Prostate gland (tissue), 2 donors: ENCODE measurements at regions not wholly inside any gene's neighbourhood (a gene's known extent, or its start where the extent isn't known, plus 50 kb on each side); places are given as distances from the start of the nearest gene placed in this dataset.

ENCODE experiments used
- DNase-seq: peaks from one replicate; pipeline ENCODE4 v3.0.0-alpha.2; 2019; ENCODE audit warnings: low spot score
- H3K27ac ChIP-seq, 2 donors: fragments of 200-600 bp; sonication (generic); 2 replicates each; pipeline ENCODE4 v1.5.1; 2017 to 2019
- H3K27me3 ChIP-seq: fragments of 200-600 bp; sonication (generic); replicated peaks from 2 replicates; pipeline ENCODE4 v1.5.1; 2019; ENCODE audit not compliant: insufficient read depth
- H3K36me3 ChIP-seq, 2 donors: fragments of 200-600 bp; sonication (generic); 1 replicate in 1 of 2; 2 replicates in 1 of 2; pipeline versions ENCODE4 v1.5.1 to v1.8.1; 2017 to 2019
- H3K4me1 ChIP-seq: fragments of 200-600 bp; sonication (generic); replicated peaks from 2 replicates; pipeline ENCODE4 v1.5.1; 2019
- H3K4me3 ChIP-seq, 2 donors: fragments of 200-600 bp; sonication (generic); 2 replicates each; pipeline ENCODE4 v1.5.1; 2017 to 2019
- H3K9me3 ChIP-seq: fragments of 200-600 bp; sonication (generic); 2 replicates; pipeline ENCODE4 v1.5.1; 2017
- POLR2A ChIP-seq: fragments of 450-650 bp; IDR thresholded peaks from one replicate; pipeline ENCODE4 v1.6.1; 2016; ENCODE audit warnings: antibody characterized with exemption, mild to moderate bottlenecking
- POLR2AphosphoS5 ChIP-seq: sonication (generic); formaldehyde crosslinking; IDR thresholded peaks from one replicate; pipeline ENCODE4 v1.6.1; 2017; ENCODE audit warnings: antibody characterized with exemption
- WGBS: methylation state at CpG from one replicate; pipeline ENCODE4 v1.1.5; 2018; 5-methylcytosine and 5-hydroxymethylcytosine counted together
- intact Hi-C: fragments of 100-400 bp; cut with DNase I; formaldehyde crosslinking; loops from one replicate; pipeline ENCODE4 v1.14.2; 2022
- TF ChIP-seq, protein P1 (sequence below), 4 experiments: fragments of 200-600 bp in 2 of 4; fragments of 450-650 bp in 2 of 4; sonication (generic) in 2 of 4; IDR thresholded peaks; 1 replicate in 3 of 4; 2 replicates in 1 of 4; pipeline ENCODE4 v1.5.1; 2016 to 2019; ENCODE audit warnings: antibody characterized with exemption in 4 of 4, mild to moderate bottlenecking in 2 of 4, moderate library complexity in 2 of 4

DNA sequence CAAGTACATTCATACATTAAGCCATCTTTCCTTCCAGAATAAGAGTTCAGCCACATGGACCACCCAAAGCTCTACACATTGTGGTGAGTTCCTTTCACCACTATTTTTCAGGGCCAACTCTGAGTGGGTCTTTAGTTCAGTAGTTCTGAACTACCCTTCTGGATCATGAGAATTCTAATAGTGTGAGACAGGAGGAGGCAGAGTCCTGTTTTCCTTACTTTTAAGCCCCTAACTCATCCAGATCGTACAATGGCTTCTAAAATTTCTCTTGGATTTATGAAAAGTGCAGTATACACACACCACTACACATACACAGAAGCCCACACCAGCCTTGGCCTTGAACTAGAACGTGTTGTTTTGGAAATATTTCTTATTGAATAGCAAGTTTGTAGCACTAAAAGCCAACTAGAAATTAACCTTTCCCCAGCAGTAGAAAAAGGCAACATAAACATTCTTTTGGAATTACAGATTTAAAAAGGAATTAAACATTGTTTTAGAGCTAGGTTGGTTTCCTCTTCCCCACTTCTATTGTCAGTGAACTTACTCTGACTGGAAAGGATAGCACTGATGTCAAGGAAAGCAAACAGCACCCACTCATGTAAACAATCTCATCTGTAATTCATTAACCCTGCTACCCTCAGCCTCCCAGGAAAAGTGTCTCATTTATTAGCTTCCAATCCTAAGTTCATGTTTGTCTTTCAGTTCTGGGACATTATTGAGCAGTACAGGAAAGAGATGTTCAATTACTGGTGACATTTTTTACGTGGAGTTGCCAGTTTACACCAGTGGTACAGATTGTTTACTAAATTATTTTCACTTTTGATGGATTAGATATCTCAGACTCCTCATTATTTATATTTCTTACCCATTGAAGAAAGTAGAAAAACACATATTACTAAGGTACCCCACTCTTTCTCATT is 95.7 kb upstream of the AGTR1 start:
- H3K27ac ChIP-seq = no peak overlapping the region
- 51% methylated on average over 3 of the region's 3 CpGs for WGBS
- no peak overlapping the region for H3K4me3 ChIP-seq
- TF ChIP-seq, protein P1, sequence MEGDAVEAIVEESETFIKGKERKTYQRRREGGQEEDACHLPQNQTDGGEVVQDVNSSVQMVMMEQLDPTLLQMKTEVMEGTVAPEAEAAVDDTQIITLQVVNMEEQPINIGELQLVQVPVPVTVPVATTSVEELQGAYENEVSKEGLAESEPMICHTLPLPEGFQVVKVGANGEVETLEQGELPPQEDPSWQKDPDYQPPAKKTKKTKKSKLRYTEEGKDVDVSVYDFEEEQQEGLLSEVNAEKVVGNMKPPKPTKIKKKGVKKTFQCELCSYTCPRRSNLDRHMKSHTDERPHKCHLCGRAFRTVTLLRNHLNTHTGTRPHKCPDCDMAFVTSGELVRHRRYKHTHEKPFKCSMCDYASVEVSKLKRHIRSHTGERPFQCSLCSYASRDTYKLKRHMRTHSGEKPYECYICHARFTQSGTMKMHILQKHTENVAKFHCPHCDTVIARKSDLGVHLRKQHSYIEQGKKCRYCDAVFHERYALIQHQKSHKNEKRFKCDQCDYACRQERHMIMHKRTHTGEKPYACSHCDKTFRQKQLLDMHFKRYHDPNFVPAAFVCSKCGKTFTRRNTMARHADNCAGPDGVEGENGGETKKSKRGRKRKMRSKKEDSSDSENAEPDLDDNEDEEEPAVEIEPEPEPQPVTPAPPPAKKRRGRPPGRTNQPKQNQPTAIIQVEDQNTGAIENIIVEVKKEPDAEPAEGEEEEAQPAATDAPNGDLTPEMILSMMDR (IDR thresholded peaks at IDR 0.05) = no peak
- no peak for TF ChIP-seq POLR2AphosphoS5
- no peak for TF ChIP-seq POLR2A
- no peaks in the 10 kb centered on the region for H3K4me1 ChIP-seq
- H3K9me3 ChIP-seq = no peaks in the 10 kb centered on the region
- intact Hi-C loops = no loop called here
- H3K27me3 ChIP-seq = no peaks in the 10 kb centered on the region
- no peaks in the 10 kb centered on the region for H3K36me3 ChIP-seq
- no peak for DNase-seq

DNA sequence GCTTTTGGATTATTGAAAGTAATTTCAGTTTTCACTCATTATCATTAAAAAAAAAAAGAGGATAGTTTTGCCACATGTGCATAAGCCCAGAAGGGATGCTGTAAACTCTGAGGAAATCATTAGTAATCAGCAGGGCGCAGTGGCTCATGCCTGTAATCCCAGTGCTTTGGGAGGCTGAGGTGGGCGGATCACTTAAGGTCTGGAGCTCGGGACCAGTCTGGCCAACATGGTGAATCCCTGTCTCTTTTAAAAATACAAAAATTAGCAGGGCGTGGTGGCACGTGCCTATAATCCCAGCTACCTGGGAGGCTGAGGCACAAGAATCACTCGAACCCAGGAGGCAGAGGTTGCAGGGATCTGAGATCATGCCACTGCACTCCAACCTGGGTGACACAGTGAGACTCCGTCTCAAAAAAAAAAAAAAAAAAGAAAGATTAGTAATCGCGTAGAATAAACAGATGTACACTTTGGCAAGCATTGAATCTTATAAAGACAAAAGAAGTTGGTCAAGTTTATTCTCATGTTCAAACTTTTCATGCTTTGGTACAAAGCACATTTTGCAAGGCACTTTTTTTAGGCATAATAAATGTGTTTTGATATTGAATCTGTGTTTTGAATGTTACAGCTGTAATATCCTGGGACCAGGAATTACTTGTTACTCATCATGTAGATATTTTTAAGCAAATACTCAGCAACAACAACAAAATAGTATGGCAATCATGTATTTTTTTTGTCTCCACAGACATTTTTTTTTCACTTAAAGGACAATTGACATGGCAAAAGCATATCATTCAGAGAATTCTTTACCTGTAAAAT is 93.2 kb upstream of the AGTR1 start:
- H3K27me3 ChIP-seq = no peaks in the 10 kb centered on the region
- DNase-seq = no peak
- TF ChIP-seq, protein P1 (IDR thresholded peaks at IDR 0.05) = no peak
- TF ChIP-seq POLR2AphosphoS5 (no peak), POLR2A (no peak)
- WGBS = 52% methylated on average over 9 of the region's 9 CpGs
- no peak overlapping the region for H3K27ac ChIP-seq
- H3K4me1 ChIP-seq = no peaks in the 10 kb centered on the region
- intact Hi-C loops = no loop called here
- H3K9me3 ChIP-seq = no peaks in the 10 kb centered on the region
- H3K36me3 ChIP-seq = no peaks in the 10 kb centered on the region
- no peak overlapping the region for H3K4me3 ChIP-seq

DNA sequence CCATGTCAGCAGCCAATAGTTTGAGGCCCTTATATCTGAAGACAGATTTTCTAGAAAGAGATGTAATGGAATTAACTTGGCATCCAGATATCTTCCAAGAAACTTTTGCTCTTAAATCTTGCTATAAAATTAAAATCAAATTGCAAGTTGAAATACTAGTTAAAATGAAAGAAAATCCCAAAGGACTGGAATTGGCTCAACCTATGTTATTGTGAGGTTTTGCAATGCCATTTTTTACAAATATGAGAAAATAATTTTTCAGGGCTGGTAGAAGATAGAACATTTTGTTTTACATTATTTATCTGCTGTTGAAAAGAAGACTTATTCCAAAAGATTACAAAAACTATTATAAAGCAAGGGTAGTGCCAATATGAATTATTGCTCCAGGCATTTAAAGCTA is 92.2 kb upstream of the AGTR1 start:
- intact Hi-C loops = no loop called here
- Histone ChIP-seq H3K4me1 (no peaks in the 10 kb centered on the region), H3K36me3 (no peaks in the 10 kb centered on the region)

DNA sequence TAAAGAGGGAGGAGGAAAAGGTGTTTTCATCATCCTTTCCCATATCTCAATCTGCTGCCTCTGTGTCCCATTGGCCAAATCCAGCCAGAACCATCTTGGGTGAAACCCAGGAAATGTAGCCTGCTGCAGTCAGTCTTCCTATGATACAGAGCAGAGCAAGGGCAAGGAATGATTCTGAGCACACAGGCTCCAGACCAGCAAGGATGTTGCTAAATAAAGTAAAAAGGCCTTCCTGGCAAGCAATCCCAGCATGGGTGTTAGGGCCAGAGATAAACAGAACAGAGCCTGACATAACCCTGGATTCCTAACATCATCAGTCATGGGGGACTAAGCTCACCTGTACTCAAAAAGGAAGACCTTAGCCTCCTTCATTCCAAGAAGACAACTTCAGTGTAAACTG is 90.7 kb upstream of the AGTR1 start:
- TF ChIP-seq POLR2A (no peak), POLR2AphosphoS5 (no peak)
- TF ChIP-seq, protein P1 (IDR thresholded peaks at IDR 0.05) = no peak
- Histone ChIP-seq H3K27me3 (no peaks in the 10 kb centered on the region), H3K36me3 (no peaks in the 10 kb centered on the region), H3K27ac (no peak overlapping the region), H3K9me3 (no peaks in the 10 kb centered on the region), H3K4me3 (no peak overlapping the region), H3K4me1 (no peaks in the 10 kb centered on the region)
- no peak for DNase-seq
- intact Hi-C loops = no loop called here

More for the DNA sequence above, 92.2 kb upstream of the AGTR1 start:
- Histone ChIP-seq H3K27ac (no peak overlapping the region), H3K9me3 (no peaks in the 10 kb centered on the region), H3K4me3 (no peak overlapping the region), H3K27me3 (no peaks in the 10 kb centered on the region)
- TF ChIP-seq POLR2A (no peak), POLR2AphosphoS5 (no peak)
- TF ChIP-seq, protein P1 (IDR thresholded peaks at IDR 0.05) = no peak
- DNase-seq = no peak
